ENCODE measurements at regions not wholly inside any gene's neighbourhood (a gene's known extent, or its start where the extent isn't known, plus 50 kb on each side); places are given as distances from the start of the nearest gene placed in this dataset.
"Not testable (repeated sequence)": the region's sequence is repeated elsewhere in the genome, so short reads cannot be mapped to it uniquely, and the experiment has no call there.

GRCh38 chrX:122625239-122625638 is 558.8 kb upstream of the GRIA3 start:
- H3K4me3 ChIP-seq: no peak overlapping the region
- no peaks in the 10 kb centered on the region for H3K27me3 ChIP-seq
- TF ChIP-seq EP300 (IDR thresholded peaks at IDR 0.05) (no peak), POLR2A (IDR thresholded peaks at IDR 0.05) (no peak), CTCF (IDR thresholded peaks at IDR 0.05) (no peak)
- no peaks in the 10 kb centered on the region for H3K4me1 ChIP-seq (ENCODE audit: insufficient read depth)
- 66 to 70% (median 67%) methylated on average over 2 of the region's 2 CpGs for WGBS, 3 donors
- intact Hi-C loops (cut with DNase I): no loop called here
- no peaks in the 10 kb centered on the region for H3K9me3 ChIP-seq
- H3K27ac ChIP-seq: no peak overlapping the region
- DNase-seq: no peak
- no peaks in the 10 kb centered on the region for H3K36me3 ChIP-seq

- Histone ChIP-seq H3K36me3 (no peaks in the 10 kb centered on the region), H3K4me3 (no peak overlapping the region), H3K27me3 (no peaks in the 10 kb centered on the region), H3K27ac (no peak overlapping the region), H3K4me1 (ENCODE audit: insufficient read depth) (no peaks in the 10 kb centered on the region), H3K9me3 (no peaks in the 10 kb centered on the region)
- intact Hi-C loops (cut with DNase I): no loop called here
- 30 to 40% (median 32%) methylated on average over 3 of the region's 3 CpGs for WGBS, 3 donors
- no peak for TF ChIP-seq POLR2A (IDR thresholded peaks at IDR 0.05)
- no peak for TF ChIP-seq CTCF (IDR thresholded peaks at IDR 0.05)
- no peak for TF ChIP-seq EP300 (IDR thresholded peaks at IDR 0.05)
- no peak for DNase-seq
Observed at GRCh38 chrX:122625821-122626220, 558.3 kb upstream of the GRIA3 start.

GRCh38 chrX:122626871-122627270 is 557.2 kb upstream of the GRIA3 start:
- Histone ChIP-seq H3K9me3 (no peaks in the 10 kb centered on the region), H3K27ac (no peak overlapping the region), H3K4me1 (ENCODE audit: insufficient read depth) (no peaks in the 10 kb centered on the region), H3K4me3 (no peak overlapping the region), H3K36me3 (no peaks in the 10 kb centered on the region), H3K27me3 (no peaks in the 10 kb centered on the region)
- intact Hi-C loops (cut with DNase I): no loop called here
- 15 to 30% (median 30%) methylated on average over 1 of the region's 1 CpG for WGBS, 3 donors
- no peak for TF ChIP-seq CTCF (IDR thresholded peaks at IDR 0.05)
- TF ChIP-seq POLR2A (IDR thresholded peaks at IDR 0.05): no peak
- no peak for TF ChIP-seq EP300 (IDR thresholded peaks at IDR 0.05)
- DNase-seq: no peak

GRCh38 chrX:122641136-122641535 is 542.9 kb upstream of the GRIA3 start:
- Histone ChIP-seq H3K27ac (no peak overlapping the region), H3K36me3 (no peaks in the 10 kb centered on the region), H3K4me1 (ENCODE audit: insufficient read depth) (no peaks in the 10 kb centered on the region), H3K27me3 (no peaks in the 10 kb centered on the region), H3K9me3 (no peaks in the 10 kb centered on the region), H3K4me3 (no peak overlapping the region)
- no peak for TF ChIP-seq POLR2A (IDR thresholded peaks at IDR 0.05)
- no peak for TF ChIP-seq EP300 (IDR thresholded peaks at IDR 0.05)
- no peak for TF ChIP-seq CTCF (IDR thresholded peaks at IDR 0.05)
- WGBS, 3 donors: 56 to 64% (median 64%) methylated on average over 2 of the region's 2 CpGs
- intact Hi-C loops (cut with DNase I): no loop called here
- DNase-seq: no peak

GRCh38 chrX:122641826-122642225 is 542.3 kb upstream of the GRIA3 start:
- Histone ChIP-seq H3K4me3 (no peak overlapping the region), H3K4me1 (ENCODE audit: insufficient read depth) (no peaks in the 10 kb centered on the region), H3K36me3 (no peaks in the 10 kb centered on the region), H3K9me3 (no peaks in the 10 kb centered on the region), H3K27me3 (no peaks in the 10 kb centered on the region), H3K27ac (no peak overlapping the region)
- intact Hi-C loops (cut with DNase I): no loop called here
- TF ChIP-seq POLR2A (IDR thresholded peaks at IDR 0.05): no peak
- TF ChIP-seq EP300 (IDR thresholded peaks at IDR 0.05): no peak
- no peak for TF ChIP-seq CTCF (IDR thresholded peaks at IDR 0.05)
- WGBS, 3 donors: 47 to 59% (median 55%) methylated on average over 4 of the region's 4 CpGs
- DNase-seq: no peak

GRCh38 chrX:122655256-122655655 is 528.8 kb upstream of the GRIA3 start:
- H3K27me3 ChIP-seq; H3K36me3 ChIP-seq; H3K4me3 ChIP-seq; H3K27ac ChIP-seq; DNase-seq; H3K4me1 ChIP-seq (ENCODE audit: insufficient read depth); H3K9me3 ChIP-seq; intact Hi-C loops (cut with DNase I): not testable (repeated sequence)
- 78 to 87% (median 81%) methylated on average over 16 of the region's 16 CpGs for WGBS, 3 donors

Data from ovary (tissue), 7 donors.